ENCODE measurements at regions not wholly inside any gene's neighbourhood (a gene's known extent, or its start where the extent isn't known, plus 50 kb on each side); places are given as distances from the start of the nearest gene placed in this dataset.

DNA sequence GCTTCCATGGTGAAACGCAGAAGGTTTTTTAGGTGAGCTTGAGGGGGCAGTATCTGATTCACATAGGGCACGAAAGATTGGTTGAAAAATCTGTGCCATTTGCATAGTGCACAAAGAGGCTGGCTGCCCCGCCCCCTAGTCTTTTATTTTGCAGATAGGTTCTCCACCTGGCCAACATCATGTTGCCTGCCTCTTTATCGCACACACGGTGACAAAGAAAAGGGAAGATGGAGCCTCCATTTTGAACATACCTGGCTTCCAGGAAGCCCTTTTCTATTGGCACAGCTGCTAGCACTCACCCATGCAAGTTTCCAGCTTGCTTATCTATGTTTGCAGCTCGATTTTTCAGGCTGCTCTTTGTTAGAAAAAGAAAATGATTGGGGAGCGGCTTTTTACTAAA, 316.2 kb upstream of the KLHL1 start:
- no peaks in the 10 kb centered on the region for H3K36me3 ChIP-seq
- TF ChIP-seq, protein P1, sequence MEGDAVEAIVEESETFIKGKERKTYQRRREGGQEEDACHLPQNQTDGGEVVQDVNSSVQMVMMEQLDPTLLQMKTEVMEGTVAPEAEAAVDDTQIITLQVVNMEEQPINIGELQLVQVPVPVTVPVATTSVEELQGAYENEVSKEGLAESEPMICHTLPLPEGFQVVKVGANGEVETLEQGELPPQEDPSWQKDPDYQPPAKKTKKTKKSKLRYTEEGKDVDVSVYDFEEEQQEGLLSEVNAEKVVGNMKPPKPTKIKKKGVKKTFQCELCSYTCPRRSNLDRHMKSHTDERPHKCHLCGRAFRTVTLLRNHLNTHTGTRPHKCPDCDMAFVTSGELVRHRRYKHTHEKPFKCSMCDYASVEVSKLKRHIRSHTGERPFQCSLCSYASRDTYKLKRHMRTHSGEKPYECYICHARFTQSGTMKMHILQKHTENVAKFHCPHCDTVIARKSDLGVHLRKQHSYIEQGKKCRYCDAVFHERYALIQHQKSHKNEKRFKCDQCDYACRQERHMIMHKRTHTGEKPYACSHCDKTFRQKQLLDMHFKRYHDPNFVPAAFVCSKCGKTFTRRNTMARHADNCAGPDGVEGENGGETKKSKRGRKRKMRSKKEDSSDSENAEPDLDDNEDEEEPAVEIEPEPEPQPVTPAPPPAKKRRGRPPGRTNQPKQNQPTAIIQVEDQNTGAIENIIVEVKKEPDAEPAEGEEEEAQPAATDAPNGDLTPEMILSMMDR (IDR thresholded peaks at IDR 0.05): no peak
- no peak overlapping the region for H3K27ac ChIP-seq
- no peak overlapping the region for H3K4me3 ChIP-seq
- no peaks in the 10 kb centered on the region for H3K4me1 ChIP-seq
- no peak for DNase-seq
- no peak for ATAC-seq
- H3K9me3 ChIP-seq: peaks cover 0 to 3% (median 0%) of the 10 kb centered on the region in 11 donors
- intact Hi-C loops (cut with DNase I): no loop called here
- 72 to 80% methylated on average over 7 of the region's 7 CpGs for WGBS, 2 donors
- H3K27me3 ChIP-seq: no peaks in the 10 kb centered on the region

DNA sequence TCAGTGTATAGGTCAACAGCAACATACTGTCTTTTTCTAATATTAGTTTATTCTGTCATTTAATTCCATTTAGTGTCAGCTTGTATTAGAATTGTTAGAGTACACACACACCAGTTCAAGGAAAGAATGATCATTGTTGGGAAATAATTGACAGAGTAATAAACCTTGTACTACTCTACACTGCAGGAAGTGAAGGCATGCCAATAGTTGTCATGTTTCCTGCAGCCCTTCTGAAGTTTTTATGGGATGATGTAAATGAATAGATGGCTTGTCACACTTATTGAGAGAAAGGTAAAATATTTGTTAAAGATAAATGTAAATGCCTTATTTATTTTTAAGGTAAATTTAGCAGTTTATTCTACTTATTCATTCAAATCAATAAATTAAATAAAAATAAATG, 306.9 kb upstream of the KLHL1 start:
- intact Hi-C loops (cut with DNase I): no loop called here
- no peak for ATAC-seq
- H3K27me3 ChIP-seq: no peaks in the 10 kb centered on the region

DNA sequence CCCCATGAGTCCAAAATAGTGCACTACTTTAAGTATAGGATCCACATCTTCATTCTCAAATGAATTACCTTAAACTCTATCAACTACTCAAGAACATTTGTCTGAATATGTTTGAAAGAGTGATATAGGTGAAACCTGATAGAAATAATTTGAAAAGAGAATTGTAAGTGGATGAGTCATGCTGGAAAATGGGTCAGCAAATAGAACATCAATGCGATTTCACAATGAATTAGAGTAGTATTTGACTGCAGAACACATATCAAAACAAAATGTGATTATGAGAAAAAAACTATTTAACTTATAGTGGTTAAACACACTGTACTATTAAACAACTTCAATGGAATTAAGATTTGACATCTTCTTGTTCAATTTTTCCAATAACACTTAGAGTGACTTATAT, 300.6 kb upstream of the KLHL1 start:
- Histone ChIP-seq H3K9me3 (peaks cover 0 to 4% (median 0%) of the 10 kb centered on the region in 11 donors), H3K36me3 (no peaks in the 10 kb centered on the region), H3K27me3 (no peaks in the 10 kb centered on the region), H3K27ac (no peak overlapping the region), H3K4me1 (no peaks in the 10 kb centered on the region), H3K4me3 (no peak overlapping the region)
- no peak for DNase-seq
- ATAC-seq: no peak
- WGBS, 2 donors: 86 to 89% methylated on average over 1 of the region's 1 CpG
- TF ChIP-seq, protein P1 (IDR thresholded peaks at IDR 0.05): no peak
- intact Hi-C loops (cut with DNase I): no loop called here

More for the DNA sequence above, 306.9 kb upstream of the KLHL1 start:
- DNase-seq: no peak
- H3K9me3 ChIP-seq: peaks cover 0 to 4% (median 0%) of the 10 kb centered on the region in 11 donors
- no peaks in the 10 kb centered on the region for H3K4me1 ChIP-seq
- TF ChIP-seq, protein P1 (IDR thresholded peaks at IDR 0.05): no peak
- no peaks in the 10 kb centered on the region for H3K36me3 ChIP-seq
- no peak overlapping the region for H3K27ac ChIP-seq
- H3K4me3 ChIP-seq: no peak overlapping the region

DNA sequence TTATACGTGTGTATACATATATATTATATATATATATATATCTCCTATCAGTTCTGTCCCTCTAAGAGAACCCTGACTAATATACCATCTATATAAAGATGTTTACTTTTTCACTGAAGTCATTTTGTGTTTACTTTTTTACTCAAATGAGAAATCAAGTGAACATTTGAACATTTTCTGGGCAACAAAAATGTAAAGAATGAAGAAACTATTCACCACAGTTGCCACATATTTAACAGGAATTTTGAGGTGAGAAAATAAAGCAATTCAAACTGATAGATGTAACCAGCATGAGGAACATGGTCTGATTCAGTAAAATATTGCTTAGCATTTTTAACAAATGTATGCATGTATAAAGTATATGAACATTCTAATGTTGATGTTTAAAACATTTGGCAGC, 299.2 kb upstream of the KLHL1 start:
- DNase-seq: no peak
- Histone ChIP-seq H3K36me3 (no peaks in the 10 kb centered on the region), H3K27ac (no peak overlapping the region), H3K4me1 (no peaks in the 10 kb centered on the region), H3K27me3 (no peaks in the 10 kb centered on the region), H3K9me3 (no peaks in the 10 kb centered on the region), H3K4me3 (no peak overlapping the region)
- no peak for ATAC-seq
- TF ChIP-seq, protein P1 (IDR thresholded peaks at IDR 0.05): no peak
- 76% methylated on average over 1 of the region's 1 CpG for WGBS, 2 donors
- intact Hi-C loops (cut with DNase I): no loop called here

DNA sequence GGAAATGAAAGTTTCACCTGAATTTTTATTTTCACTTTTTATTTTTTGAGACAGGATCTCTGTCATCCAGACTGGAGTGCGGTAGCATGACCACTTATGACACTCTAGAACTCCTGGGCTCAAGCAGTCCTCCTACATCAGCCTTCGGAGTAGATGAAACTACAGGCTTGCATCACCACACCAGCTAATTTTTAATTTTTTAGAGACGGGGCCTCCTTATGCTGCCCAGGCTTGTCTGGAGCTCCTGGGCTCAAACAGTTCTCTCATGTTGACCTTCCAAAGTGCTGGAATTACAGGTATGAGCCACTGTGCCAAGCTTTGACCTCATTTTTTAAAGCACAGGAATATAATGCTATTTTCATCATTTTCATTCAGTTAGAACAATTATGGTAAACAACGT, 297.0 kb upstream of the KLHL1 start:
- Histone ChIP-seq H3K4me3 (no peak overlapping the region), H3K36me3 (no peaks in the 10 kb centered on the region), H3K9me3 (no peaks in the 10 kb centered on the region), H3K27ac (no peak overlapping the region), H3K27me3 (no peaks in the 10 kb centered on the region), H3K4me1 (no peaks in the 10 kb centered on the region)
- TF ChIP-seq, protein P1 (IDR thresholded peaks at IDR 0.05): no peak
- DNase-seq: no peak
- intact Hi-C loops (cut with DNase I): no loop called here
- whole genome bisulfite sequencing, 2 donors: 82 to 91% methylated on average over 4 of the region's 4 CpGs
- no peak for ATAC-seq
